DND-41 (cell line): ENCODE measurements at regions not wholly inside any gene's neighbourhood (a gene's known extent, or its start where the extent isn't known, plus 50 kb on each side); places are given as distances from the start of the nearest gene placed in this dataset.

Experiments
- CTCF ChIP-seq: IDR thresholded peaks from 2 replicates; pipeline ENCODE4 v1.5.1; 2012; ENCODE audit warnings: borderline replicate concordance, low read length, moderate library complexity, mild to moderate bottlenecking; ENCODE audit not compliant: poor library complexity, severe bottlenecking; ENCODE audit errors: extremely low read depth
- EZH2 ChIP-seq: IDR thresholded peaks from 3 replicates; pipeline ENCODE4 v1.6.1; 2012; ENCODE audit warnings: borderline replicate concordance, low read depth, mild to moderate bottlenecking, moderate library complexity, low read length, inconsistent platforms; ENCODE audit not compliant: severe bottlenecking

GRCh38 chr19:28619816-28620429 lies 593.0 kb downstream of the UQCRFS1 start:
- TF ChIP-seq CTCF, result peak; percentile 8
- TF ChIP-seq EZH2, result no peak
